Colon (tissue), 2 donors: ENCODE measurements at regions not wholly inside any gene's neighbourhood (a gene's known extent, or its start where the extent isn't known, plus 50 kb on each side); places are given as distances from the start of the nearest gene placed in this dataset.

Experiments used
- FAIRE-seq: peaks from 2 replicates; lab custom pipeline; 2012; peaks lifted over from hg19 to GRCh38; lab: Jason Lieb, UNC
- donor health status: control.
- donor health status: control.

DNA sequence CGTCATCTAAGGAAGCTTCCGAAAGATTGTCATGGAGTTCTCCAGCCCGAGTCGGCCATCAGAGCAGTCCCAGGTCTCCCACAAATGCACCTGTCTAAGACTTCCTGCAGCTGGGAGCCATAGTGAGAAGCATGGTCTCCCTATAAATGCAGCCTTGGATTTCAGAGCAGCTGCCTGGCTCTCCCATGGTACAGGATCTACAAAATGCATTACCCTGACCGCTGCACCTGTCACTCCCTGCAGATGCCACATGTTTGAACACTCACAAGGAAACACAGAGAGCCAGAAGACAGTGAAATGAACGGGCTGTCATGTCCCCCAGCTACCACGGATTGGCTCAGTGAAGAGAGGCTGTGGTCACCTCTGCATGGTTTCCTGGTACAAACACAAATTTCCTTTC lies 702.7 kb downstream of the MED13L start:
- no peak for FAIRE-seq

DNA sequence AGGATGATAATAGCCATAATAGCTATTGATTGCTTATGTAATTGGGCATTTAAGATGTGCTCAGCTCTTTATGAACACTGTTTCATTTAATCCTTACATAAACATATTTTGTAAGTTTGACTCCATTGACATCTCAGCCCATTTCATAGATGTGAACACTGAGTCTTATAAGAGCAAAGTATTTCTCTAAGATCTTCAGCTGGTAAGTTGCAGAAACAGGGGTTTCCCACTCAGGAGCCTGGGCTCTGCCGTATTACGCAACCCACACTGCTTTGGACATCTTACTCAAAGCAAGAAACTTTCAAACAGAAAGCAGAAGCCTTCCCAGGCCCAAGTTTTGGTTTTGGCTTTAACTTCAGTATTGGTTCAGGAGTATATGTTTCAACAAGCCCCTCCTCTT lies 705.1 kb downstream of the MED13L start:
- FAIRE-seq, result no peak

DNA sequence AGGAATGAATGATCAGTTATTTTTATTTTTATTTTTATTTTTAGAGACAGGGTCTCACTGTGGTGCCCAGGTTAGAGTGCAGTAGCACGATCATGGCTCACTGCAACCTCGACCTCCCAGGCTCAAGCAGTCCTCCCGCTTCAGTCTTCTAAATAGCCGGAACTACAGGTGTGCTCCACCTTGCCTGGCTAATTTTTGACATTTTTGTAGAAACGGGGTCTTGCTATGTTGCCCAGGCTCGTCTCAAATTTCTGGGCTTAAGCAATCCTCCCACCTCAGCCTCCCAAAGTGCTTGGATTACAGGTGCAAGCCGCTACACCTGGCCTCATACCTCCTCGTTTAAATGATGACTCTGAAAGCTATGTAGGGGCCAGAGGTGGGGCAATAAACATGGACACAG lies 706.0 kb downstream of the MED13L start:
- no peak for FAIRE-seq

DNA sequence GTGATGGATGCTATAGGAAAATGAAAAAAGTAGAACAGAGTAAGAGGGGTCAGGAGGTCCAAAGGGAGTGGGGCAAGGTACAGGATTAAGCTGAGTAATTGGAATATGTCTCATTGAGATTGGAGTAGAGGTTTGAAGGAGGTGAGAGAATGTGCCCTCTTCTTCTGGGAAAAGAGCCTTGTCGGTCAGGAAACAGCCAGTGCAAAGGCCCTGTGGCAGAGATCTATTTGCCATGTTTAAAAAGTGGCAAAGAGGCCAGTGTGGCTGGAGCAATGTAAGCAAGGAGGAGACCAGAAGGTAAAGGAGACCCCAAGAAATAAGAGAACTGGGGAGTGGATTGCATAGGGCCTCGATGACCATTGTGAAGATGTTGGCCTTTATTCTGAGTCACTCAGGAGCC lies 706.5 kb downstream of the MED13L start:
- no peak for FAIRE-seq

DNA sequence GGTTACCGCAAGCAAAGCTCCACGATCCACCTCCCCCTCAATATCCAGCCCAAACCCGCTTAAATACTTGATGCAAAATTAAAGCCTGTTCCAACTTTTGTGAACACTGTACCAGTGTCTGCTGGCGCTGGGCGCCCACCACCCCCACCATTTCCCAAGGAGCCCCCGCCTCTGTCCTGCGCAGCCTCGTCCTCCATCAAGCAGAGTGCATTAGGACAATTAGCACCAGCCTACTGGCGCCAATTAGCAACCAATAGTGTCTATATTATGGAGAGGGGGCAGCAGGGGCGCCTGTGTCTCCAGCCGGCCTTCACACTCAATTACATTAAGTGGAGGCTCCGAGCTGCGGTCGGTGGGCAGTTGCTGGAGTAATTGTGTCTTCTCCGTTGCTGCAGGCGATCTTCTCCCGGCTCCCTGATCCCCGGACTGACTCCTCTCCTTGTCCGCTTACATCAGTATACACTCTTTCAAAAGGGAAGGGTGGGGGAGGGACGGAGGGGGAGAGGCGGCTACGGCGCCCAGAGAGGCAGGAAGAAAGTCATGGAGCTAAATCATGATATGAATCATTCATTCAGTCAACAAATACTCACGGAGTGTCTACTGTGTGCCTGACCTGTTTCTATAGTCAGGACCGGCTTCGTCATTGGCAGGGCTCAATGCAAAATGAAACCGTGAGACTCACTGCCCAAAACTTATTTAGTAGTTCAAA lies 707.3 kb downstream of the MED13L start:
- no peak for FAIRE-seq

DNA sequence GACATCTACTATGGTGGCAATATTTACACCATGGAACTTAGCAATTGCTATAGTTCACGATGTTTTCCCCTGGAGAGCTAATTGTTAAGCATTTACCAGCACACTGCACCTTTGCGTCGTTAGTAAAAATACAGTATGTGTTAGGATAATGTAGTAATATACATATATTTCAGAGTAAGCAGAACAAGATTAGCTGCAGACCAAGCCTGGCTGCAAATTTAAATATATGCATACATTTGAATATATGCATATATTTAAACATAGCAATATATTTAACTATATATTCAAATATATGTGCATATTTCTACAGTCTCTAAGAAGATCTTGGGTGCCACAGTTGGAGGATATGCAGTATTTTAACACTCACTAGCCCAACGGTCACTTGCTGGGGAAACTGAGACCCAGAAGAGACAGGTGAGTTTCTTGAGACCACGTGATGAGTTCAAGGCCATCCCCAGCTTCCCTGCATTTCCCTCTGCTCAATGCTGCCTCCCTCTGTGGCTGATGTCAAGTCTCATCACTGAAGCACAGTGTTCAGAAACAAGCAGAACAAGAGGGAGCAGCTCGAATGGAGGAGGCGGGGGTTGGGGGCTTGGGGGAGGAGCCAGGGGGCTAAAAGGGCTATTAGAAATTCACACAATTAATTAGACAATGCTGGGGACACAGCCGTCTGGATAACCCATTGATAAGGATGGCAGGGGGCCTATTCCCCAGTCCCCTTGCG lies 708.0 kb downstream of the MED13L start:
- no peak for FAIRE-seq

DNA sequence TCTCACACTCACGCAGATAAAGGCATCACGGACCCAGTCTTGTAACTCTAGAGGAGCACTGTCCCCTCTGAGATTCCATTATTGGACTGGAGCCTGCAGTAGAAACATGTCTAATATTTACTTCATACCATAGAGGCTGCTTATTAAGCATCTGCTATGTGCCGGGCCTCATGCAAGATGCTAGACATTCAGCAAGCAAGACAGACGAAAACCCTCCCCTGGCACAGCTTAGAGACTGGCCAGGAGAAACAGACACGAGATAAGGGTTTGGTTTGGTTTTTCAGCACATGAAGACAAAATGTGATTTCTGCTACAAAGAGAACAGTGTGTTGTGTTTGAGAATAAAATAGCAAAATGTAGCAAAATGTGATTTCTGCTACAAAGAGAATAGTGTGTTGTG lies 719.2 kb downstream of the MED13L start:
- no peak for FAIRE-seq

DNA sequence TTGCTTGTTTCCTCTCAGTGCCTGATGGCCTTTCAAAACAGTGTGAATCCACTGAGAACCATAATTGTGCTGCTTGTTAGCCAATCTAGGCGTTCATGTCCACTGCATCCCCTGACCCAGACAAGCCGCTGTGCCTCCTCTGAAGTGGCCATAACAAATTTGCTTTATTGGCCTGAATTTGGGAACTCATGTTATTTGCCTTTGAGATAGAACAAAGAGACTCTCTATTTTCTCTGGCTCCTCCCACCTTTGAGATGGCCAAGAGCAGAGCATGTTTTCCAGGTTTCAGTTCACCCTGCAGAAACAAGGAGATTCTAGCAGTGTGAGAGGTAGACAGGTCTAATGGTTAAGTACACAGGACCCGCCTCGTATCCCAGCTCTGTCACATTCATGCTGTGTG lies 723.9 kb downstream of the MED13L start:
- FAIRE-seq, result no peak

DNA sequence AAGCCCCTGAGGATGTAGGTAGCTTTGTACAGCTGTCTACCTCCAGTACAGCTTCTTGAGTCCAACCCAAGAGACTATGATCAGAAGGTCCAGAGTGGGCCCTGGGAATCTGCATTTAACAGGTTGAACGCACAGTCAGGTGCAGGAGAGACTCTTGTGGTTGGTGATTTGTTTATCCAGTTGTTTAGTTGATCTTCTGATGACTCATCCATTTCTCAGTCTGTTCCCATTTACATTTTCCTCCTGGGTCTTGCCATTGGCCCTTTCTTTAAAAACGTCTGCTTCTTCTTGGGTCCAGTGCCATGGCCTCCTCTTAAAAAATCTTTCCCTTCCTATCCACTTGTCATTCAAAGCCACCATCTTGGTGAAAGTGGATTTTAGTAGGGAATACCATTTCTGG lies 734.2 kb downstream of the MED13L start:
- no peak for FAIRE-seq

DNA sequence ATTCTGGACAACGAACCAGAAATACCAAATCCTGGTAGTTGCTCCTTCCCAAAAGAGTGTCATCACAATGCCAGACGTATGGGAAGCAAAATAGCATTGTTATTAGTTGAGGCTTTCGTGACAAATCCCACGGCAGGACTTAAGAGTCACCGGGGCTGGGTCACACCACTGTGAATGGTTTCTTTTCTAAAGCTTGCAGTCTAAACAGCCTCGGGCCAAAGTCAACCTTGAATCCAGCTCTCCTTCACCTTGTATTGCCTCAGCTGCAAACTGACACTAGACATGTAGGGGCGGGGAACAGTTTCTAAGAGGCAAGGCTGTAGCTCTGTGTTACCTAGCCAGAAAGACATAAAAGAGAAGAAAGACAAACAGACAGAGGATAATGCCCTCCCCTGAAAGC lies 734.8 kb downstream of the MED13L start:
- FAIRE-seq, result no peak

DNA sequence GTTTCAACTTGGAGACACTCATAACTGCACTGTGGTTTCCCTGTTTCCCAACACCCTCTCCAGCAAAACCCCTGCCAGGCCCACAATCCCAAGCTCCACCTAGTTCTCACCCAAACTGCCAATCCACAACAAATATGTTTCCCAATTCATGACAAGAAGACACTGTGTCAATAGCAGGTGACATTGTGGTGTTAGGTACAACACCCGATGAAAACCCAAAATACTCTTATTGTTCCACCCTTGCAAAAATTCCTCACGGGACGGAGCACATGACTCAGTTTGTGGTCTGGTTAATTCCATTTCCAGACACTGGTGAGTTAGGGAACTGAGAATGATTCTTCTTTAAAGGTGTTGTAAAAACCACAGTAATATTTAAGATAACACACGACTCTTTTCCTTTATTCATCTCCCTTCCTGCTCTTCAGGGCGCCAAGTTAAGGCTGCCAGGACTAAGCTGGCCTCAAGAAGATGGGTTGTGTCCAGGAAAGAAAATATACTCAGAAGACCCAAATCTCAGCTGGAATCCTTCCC lies 735.5 kb downstream of the MED13L start:
- FAIRE-seq, result no peak

DNA sequence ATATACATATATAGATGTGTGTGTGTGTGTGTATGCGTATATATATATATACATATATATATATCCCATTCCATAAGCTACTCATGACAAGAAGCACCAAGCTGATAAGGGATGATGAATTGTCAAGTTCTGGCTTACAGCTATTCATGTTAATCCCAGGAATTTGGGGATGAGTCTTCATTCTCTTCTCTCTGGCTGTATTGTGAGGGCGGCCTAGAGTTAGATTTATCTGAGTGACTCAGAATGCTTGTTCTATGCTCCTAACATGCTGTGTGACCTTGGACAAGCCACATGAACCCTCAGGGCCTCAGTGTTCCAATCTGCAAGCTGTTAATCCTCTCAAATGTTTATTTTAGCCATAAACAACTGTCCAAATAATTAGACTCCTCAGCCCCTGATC lies 749.0 kb downstream of the MED13L start:
- FAIRE-seq, result no peak

DNA sequence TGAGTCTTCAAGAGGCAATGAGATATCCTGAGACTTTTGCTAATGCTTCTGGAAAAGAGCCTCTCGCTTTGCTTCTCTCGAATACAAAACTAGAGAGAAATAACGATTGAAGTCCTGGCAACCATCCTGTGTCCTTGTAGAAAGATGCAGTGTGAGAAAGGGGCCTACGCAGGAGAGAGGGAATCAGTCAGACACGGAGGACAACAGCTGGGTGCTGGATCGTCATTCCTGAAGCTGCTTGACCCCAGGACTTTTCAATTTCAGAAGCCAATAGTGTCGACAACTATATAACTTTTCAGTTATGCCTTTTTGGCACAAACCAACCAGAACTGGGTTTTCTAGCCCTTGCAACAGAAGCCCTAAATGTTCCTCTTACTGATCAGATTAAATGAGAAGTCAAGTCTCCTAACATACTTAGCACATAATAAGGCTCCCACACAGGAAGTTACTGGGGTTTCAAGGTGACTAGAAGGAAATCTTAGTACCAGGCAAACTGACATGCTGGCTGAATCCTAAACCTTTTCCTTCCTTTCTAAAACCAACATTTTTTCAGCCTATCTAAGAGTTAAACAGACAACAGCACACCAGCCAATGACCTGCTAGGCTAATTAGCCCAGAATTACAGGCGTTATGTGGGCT lies 755.6 kb downstream of the MED13L start:
- FAIRE-seq, result no peak

DNA sequence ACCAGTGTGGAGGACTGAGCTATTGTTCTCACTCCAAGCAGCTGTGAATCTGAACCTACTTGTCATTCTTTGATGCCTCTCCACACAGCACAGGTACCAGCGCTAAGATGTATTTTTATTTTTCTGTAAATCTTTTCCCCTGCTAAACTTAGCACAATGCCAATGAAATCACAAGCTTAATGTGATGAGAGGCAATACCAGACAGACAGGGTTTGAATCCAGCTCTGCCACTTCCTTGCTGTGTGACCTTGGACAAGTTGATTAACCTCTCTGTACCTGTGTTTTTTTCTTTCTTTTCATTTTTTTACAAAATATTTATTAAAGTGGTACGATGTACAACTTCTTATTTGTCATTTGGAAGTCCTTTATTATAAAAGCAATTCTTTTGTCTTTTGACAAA lies 757.6 kb downstream of the MED13L start:
- no peak for FAIRE-seq

DNA sequence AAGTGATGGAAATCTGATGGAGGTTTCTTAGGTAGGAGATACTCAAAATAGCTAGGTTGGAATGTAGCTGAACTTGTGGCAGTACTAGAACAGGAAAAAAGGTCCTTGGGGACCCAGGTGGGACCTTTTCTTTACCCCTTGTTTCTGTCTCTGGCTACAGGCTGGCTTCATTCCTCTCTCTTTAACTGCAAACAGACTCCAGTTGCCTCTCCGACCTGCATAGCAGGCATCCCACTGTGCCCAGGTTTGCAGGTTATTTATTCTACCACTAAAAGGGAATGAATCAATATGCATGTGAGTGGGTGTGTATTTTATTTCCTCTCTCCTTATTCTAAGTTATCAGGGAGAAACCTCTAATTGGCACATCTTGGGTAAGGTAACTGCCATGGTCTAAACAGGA lies 758.1 kb downstream of the MED13L start:
- no peak for FAIRE-seq

DNA sequence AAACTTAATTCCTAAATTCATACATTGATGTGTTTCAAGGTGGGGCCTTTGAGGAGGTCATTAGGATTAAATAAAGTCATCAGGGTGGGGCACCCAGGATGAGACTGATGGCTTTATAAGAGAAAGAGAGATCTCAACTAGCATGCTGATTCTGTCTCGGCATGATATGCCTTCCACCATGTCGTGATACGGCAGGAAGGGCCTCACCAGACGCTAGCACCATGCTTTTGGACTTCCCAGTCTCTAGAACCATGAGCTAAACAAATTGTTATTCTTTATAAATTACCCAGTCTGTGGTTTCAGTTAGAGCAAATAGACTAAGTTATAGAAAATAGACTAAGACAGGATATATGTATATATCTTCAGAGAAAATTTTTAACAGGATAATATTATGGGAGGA lies 759.6 kb downstream of the MED13L start:
- FAIRE-seq, result no peak

DNA sequence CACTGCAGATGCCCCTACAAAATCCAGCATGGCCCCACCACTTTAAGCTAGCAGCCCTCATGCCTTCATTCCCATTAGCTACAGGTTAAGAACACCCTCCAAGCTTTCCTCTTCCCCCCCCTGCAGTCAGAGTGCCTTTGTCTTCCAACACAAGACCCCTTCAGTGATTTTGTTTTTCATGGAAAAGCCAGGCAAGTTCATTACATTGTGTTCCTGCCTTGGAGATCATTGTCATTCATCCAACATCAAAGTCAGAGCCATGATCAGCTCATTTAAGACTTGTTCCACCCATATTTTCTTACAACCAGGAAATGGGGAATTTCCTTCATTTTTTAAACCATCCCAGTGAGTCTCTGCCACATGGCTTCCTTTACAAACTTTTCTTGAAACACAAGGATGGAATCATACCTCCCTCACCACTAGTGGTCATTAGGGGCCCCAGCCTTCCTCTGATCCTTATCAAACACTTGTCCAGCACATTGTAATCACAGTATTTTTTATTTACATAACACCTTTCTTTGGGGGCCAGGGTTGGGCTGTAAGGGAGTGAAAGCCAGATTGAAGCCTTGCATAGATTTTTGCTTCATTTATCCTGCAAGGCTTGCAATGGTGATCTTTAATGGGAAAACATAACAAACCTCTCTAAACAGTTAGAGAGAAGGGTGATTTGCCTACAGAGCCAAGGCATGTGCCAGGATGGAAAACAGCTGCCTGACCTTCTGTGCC lies 765.3 kb downstream of the MED13L start:
- no peak for FAIRE-seq

DNA sequence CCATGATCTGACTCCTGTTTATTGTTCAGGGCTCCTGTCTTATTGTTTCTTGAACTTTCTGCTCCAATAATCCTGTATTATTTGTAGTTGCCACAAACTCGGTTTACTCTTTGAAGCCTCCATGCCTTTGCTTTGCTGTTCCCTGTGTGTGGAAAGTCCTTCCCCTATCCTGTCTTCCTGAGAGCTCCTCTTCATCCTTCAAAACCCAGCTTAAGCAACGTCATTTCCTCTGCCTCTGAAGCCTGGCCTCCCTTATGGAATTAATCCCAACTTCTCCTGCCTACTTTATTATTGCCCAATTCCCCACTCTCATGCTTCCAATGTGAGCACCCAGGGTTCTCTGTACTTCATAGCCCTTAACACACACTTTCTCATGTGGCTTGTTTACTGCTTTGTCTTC lies 766.2 kb downstream of the MED13L start:
- no peak for FAIRE-seq

DNA sequence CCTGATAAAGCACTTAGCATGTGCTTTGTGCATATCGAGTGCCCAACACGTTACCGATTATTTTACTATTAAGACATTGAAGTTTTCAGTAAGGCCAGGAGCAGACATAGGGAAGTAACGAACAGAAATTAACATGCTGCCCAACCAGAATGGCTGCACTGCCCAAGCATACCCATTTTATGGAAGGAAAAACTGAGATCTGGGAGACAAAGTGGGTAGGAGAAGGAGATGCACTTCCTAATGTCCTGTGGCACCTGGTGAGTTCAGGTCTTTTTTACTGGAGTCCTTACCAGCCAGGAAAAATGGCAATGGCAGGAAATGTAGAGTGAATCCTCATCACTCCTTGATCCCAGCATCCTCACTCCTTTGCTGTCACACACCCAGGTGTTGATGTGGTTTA lies 768.5 kb downstream of the MED13L start:
- no peak for FAIRE-seq

DNA sequence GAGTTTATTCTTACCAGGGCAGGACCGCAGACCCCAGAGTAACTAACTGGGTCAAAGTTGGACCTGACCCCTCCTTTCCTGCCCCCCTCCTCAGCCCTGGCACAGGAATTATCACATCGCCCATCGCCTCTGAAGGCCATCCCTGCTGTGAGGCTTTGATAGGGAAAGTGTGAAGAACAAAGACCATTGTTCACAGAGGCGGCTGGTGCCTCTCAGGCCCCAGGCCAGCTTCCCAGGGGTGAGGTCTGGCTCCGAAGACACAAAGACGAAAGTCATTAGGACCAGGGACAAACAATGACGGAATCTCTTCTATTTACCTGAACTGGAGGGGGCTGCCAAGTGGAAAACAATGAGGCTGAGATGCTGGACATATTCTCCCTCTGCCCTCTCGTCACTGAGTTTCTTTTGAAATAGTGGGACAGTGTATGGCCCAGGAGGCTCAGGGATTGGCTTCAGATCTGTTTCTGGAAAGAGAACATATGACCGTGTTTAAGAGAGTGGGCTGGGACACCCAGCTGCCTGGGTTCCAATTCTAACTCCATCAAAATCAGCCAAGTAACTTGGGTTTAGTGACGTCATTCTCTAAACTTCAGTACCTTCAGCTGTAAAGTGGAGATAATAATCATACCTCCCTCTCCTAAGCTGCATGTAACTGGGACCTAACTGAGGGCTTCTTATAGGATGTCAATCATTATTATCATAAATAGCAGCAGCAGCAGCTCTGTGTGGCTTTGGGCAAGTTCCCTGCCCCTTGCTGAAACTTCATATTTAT lies 769.4 kb downstream of the MED13L start:
- FAIRE-seq, result no peak

DNA sequence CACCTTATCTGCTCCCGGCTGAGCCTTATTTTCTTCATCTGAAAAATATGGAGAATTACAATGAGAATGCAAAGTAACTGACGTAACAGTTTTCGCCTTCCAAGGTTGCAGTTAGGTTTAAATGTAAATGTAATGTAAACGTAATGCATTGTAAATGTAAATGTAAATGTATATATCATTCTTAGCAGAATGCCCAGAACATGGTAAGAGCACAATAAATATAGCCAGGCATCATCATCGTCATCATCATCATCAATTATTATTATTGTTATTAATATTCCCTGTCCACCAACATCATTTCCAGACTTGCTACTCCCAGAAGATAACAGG lies 770.0 kb downstream of the MED13L start:
- FAIRE-seq, result no peak
